Neural cell (in vitro differentiated cells): ENCODE measurements at regions not wholly inside any gene's neighbourhood (a gene's known extent, or its start where the extent isn't known, plus 50 kb on each side); places are given as distances from the start of the nearest gene placed in this dataset.

Experiments used
- H2AFZ ChIP-seq: fragments of 200-600, 300-800 bp; sonication (generic), shearing (Covaris generic); 2 replicates; pipeline ENCODE4 v1.6.0; 2014; ENCODE audit warnings: low read depth, mild to moderate bottlenecking, antibody characterized with exemption, low read length, moderate library complexity
- H3F3A ChIP-seq: fragments of 200-600 bp; shearing (Covaris generic); 2 replicates; pipeline ENCODE4 v1.6.1; 2016; ENCODE audit warnings: mild to moderate bottlenecking, moderate library complexity, mixed read lengths, antibody characterized with exemption, low read length; ENCODE audit not compliant: insufficient read depth, poor library complexity, severe bottlenecking
- H3K27ac ChIP-seq: fragments of 200-600, 300-800 bp; sonication (generic), shearing (Covaris generic); 2 replicates; pipeline ENCODE4 v1.5.1; 2014; ENCODE audit warnings: mild to moderate bottlenecking, low read length, moderate library complexity
- H3K27me3 ChIP-seq: fragments of 300-800, 200-600 bp; sonication (generic), shearing (Covaris generic); 2 replicates; pipeline ENCODE4 v1.6.0; 2014; ENCODE audit warnings: mild to moderate bottlenecking, low read depth, low read length, moderate library complexity; ENCODE audit not compliant: insufficient read depth
- H3K36me3 ChIP-seq: fragments of 300-800, 200-600 bp; sonication (generic), shearing (Covaris generic); 2 replicates; pipeline ENCODE4 v1.5.1; 2014; ENCODE audit warnings: mild to moderate bottlenecking, antibody characterized with exemption, low read length, moderate library complexity; ENCODE audit not compliant: insufficient read depth
- H3K4me2 ChIP-seq: fragments of 300-800, 200-600 bp; sonication (generic), shearing (Covaris generic); 2 replicates; pipeline ENCODE4 v1.6.0; 2014; ENCODE audit warnings: mild to moderate bottlenecking, low read length
- H3K4me3 ChIP-seq: fragments of 300-800, 200-600 bp; sonication (generic), shearing (Covaris generic); 2 replicates; pipeline ENCODE4 v1.5.1; 2014; ENCODE audit warnings: mild to moderate bottlenecking, low read length, moderate library complexity
- H3K79me2 ChIP-seq: fragments of 200-600 bp; shearing (Covaris generic); replicated peaks from 2 replicates; pipeline ENCODE4 v1.6.0; 2014; ENCODE audit warnings: mild to moderate bottlenecking, low read length, moderate library complexity; ENCODE audit not compliant: insufficient read depth
- H3K9ac ChIP-seq: fragments of 300-800, 200-600 bp; sonication (generic), shearing (Covaris generic); 2 replicates; pipeline ENCODE4 v1.6.1; 2016; ENCODE audit warnings: mild to moderate bottlenecking, low read length, mixed read lengths
- H3K9me2 ChIP-seq: fragments of 200-600 bp; shearing (Covaris generic); 2 replicates; pipeline ENCODE4 v1.6.1; 2016; ENCODE audit warnings: mild to moderate bottlenecking, low read length, mixed read lengths; ENCODE audit not compliant: insufficient read depth
- H3K9me3 ChIP-seq: fragments of 200-600, 300-800 bp; sonication (generic), shearing (Covaris generic); 2 replicates; pipeline ENCODE4 v1.6.1; 2016; ENCODE audit warnings: mild to moderate bottlenecking, mixed run types, low read length, moderate library complexity, mixed read lengths
- H4K20me1 ChIP-seq: fragments of 200-600 bp; shearing (Covaris generic); 2 replicates; pipeline ENCODE4 v1.6.1; 2016; ENCODE audit warnings: mild to moderate bottlenecking, mixed run types; ENCODE audit not compliant: insufficient read depth
- EP300 ChIP-seq: fragments of 450-650 bp; conservative IDR thresholded peaks from 2 replicates; pipeline ENCODE4 v1.6.1; 2014; ENCODE audit warnings: antibody characterized with exemption, mild to moderate bottlenecking, moderate library complexity; ENCODE audit not compliant: poor library complexity, severe bottlenecking
- EZH2 ChIP-seq: fragments of 200-600, 300-800 bp; shearing (Covaris generic), sonication (generic); IDR thresholded peaks from 2 replicates; pipeline ENCODE4 v1.6.1; 2014; ENCODE audit warnings: antibody characterized with exemption, low read length, borderline replicate concordance, mild to moderate bottlenecking; ENCODE audit not compliant: insufficient read depth, poor library complexity, severe bottlenecking
- MXI1 ChIP-seq: fragments of 450-650 bp; conservative IDR thresholded peaks from 2 replicates; pipeline ENCODE4 v1.6.1; 2014; ENCODE audit warnings: antibody characterized with exemption, mild to moderate bottlenecking; ENCODE audit not compliant: poor library complexity, severe bottlenecking
- POLR2AphosphoS5 ChIP-seq: IDR thresholded peaks from 2 replicates; pipeline ENCODE4 v1.6.1; 2012
- RAD21 ChIP-seq: fragments of 450-650 bp; conservative IDR thresholded peaks from 2 replicates; pipeline ENCODE4 v1.6.1; 2014; ENCODE audit warnings: antibody characterized with exemption, mild to moderate bottlenecking, moderate library complexity
- SMC3 ChIP-seq: fragments of 450-650 bp; conservative IDR thresholded peaks from 2 replicates; pipeline ENCODE4 v1.6.1; 2014; ENCODE audit warnings: antibody characterized with exemption, mild to moderate bottlenecking, moderate library complexity; ENCODE audit not compliant: poor library complexity
- TAF1 ChIP-seq: IDR thresholded peaks from 2 replicates; pipeline ENCODE4 v1.6.1; 2012; ENCODE audit warnings: low read depth
- TF ChIP-seq, protein P1 (sequence below): fragments of 450-650 bp; IDR thresholded peaks from 2 replicates; pipeline ENCODE4 v1.5.1; 2014; ENCODE audit warnings: antibody characterized with exemption, mild to moderate bottlenecking, moderate library complexity; ENCODE audit not compliant: poor library complexity, severe bottlenecking
- TF ChIP-seq, protein P2 (sequence below): IDR thresholded peaks from 2 replicates; pipeline ENCODE4 v1.6.1; 2012; ENCODE audit warnings: borderline replicate concordance

DNA sequence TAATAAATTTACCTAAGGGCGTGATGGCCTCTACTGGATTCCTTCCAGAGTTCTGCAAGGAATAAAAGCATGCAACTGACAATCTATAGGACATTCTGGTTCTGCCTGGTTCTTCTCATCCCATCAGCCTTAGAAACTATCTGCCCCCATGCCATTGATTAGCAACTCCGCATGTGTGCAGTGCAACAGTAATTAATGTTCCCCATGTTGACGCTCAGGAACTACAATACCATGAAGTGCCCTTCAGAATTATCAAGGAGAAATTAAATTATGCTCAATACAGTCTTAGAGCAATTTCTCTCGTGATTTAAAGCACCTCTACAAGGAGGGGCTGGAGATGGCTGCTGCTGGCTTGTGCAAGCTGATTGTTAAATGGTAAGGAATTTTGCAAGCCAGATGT, 61.7 kb upstream of the MAP4K3 start:
- H3K4me2 ChIP-seq: no peak overlapping the region
- H3K9me2 ChIP-seq: no peaks in the 10 kb centered on the region
- H3K79me2 ChIP-seq: no peaks in the 10 kb centered on the region
- no peaks in the 10 kb centered on the region for H4K20me1 ChIP-seq
- H3K9me3 ChIP-seq: no peaks in the 10 kb centered on the region
- H3F3A ChIP-seq: no peaks in the 10 kb centered on the region
- H3K27me3 ChIP-seq: no peaks in the 10 kb centered on the region
- H3K4me3 ChIP-seq: no peak overlapping the region
- H3K27ac ChIP-seq: no peak overlapping the region
- no peak overlapping the region for H3K9ac ChIP-seq
- no peak for TF ChIP-seq RAD21
- no peaks in the 10 kb centered on the region for H3K36me3 ChIP-seq
- H2AFZ ChIP-seq: no peak overlapping the region

GRCh38 chr2:39499336-39499735, 62.3 kb upstream of the MAP4K3 start:
- no peaks in the 10 kb centered on the region for H3K9me3 ChIP-seq
- no peak for TF ChIP-seq MXI1
- TF ChIP-seq, protein P1, sequence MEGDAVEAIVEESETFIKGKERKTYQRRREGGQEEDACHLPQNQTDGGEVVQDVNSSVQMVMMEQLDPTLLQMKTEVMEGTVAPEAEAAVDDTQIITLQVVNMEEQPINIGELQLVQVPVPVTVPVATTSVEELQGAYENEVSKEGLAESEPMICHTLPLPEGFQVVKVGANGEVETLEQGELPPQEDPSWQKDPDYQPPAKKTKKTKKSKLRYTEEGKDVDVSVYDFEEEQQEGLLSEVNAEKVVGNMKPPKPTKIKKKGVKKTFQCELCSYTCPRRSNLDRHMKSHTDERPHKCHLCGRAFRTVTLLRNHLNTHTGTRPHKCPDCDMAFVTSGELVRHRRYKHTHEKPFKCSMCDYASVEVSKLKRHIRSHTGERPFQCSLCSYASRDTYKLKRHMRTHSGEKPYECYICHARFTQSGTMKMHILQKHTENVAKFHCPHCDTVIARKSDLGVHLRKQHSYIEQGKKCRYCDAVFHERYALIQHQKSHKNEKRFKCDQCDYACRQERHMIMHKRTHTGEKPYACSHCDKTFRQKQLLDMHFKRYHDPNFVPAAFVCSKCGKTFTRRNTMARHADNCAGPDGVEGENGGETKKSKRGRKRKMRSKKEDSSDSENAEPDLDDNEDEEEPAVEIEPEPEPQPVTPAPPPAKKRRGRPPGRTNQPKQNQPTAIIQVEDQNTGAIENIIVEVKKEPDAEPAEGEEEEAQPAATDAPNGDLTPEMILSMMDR: no peak
- no peak for TF ChIP-seq SMC3
- TF ChIP-seq RAD21: no peak

DNA sequence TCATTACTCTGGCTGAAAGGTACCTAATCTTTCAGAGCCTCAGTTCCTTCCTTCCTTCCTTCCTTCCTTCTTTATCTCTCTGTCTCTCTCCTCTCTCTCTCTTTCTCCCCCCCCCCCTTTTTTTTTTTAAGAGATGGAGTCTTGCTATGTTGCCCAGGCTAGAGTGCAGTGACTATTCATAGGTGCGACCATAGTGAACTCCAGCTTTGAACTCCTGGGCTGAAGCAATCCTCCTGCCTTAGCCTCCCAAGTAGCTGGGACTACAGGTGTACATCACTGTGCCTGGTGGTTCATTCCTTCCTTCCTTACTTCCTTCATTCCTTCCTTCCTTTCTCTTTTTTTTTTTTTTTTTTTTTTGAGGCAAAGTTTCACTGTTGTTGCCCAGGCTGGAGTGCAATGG, 64.3 kb upstream of the MAP4K3 start:
- no peak overlapping the region for H2AFZ ChIP-seq
- H3K27me3 ChIP-seq: no peaks in the 10 kb centered on the region
- H3K4me3 ChIP-seq: no peak overlapping the region
- no peaks in the 10 kb centered on the region for H3K9me2 ChIP-seq
- H4K20me1 ChIP-seq: no peaks in the 10 kb centered on the region
- H3K4me2 ChIP-seq: no peak overlapping the region
- no peaks in the 10 kb centered on the region for H3K36me3 ChIP-seq
- H3F3A ChIP-seq: no peaks in the 10 kb centered on the region
- H3K9ac ChIP-seq: no peak overlapping the region
- H3K79me2 ChIP-seq: no peaks in the 10 kb centered on the region
- TF ChIP-seq, protein P1: no peak
- TF ChIP-seq EZH2: no peak
- H3K27ac ChIP-seq: no peak overlapping the region
- no peaks in the 10 kb centered on the region for H3K9me3 ChIP-seq

More at GRCh38 chr2:39499336-39499735, 62.3 kb upstream of the MAP4K3 start:
- H3F3A ChIP-seq: no peaks in the 10 kb centered on the region
- H3K4me3 ChIP-seq: no peak overlapping the region
- no peaks in the 10 kb centered on the region for H3K36me3 ChIP-seq
- no peak overlapping the region for H3K9ac ChIP-seq
- H3K27ac ChIP-seq: no peak overlapping the region
- no peaks in the 10 kb centered on the region for H3K27me3 ChIP-seq
- H4K20me1 ChIP-seq: no peaks in the 10 kb centered on the region
- H3K4me2 ChIP-seq: no peak overlapping the region
- H2AFZ ChIP-seq: no peak overlapping the region
- no peaks in the 10 kb centered on the region for H3K9me2 ChIP-seq
- H3K79me2 ChIP-seq: no peaks in the 10 kb centered on the region

GRCh38 chr2:39503277-39503676, 66.2 kb upstream of the MAP4K3 start:
- Histone ChIP-seq H4K20me1 (no peaks in the 10 kb centered on the region), H3K27me3 (no peaks in the 10 kb centered on the region), H3K4me3 (no peak overlapping the region), H3K4me2 (no peak overlapping the region), H3K36me3 (no peaks in the 10 kb centered on the region), H3K9me3 (no peaks in the 10 kb centered on the region), H3K79me2 (no peaks in the 10 kb centered on the region), H3K9me2 (no peaks in the 10 kb centered on the region), H2AFZ (no peak overlapping the region), H3K27ac (no peak overlapping the region), H3F3A (no peaks in the 10 kb centered on the region), H3K9ac (no peak overlapping the region)
- TF ChIP-seq EP300 (no peak), POLR2AphosphoS5 (no peak), RAD21 (no peak), TAF1 (no peak), SMC3 (no peak), MXI1 (no peak), EZH2 (no peak)
- TF ChIP-seq, protein P2, sequence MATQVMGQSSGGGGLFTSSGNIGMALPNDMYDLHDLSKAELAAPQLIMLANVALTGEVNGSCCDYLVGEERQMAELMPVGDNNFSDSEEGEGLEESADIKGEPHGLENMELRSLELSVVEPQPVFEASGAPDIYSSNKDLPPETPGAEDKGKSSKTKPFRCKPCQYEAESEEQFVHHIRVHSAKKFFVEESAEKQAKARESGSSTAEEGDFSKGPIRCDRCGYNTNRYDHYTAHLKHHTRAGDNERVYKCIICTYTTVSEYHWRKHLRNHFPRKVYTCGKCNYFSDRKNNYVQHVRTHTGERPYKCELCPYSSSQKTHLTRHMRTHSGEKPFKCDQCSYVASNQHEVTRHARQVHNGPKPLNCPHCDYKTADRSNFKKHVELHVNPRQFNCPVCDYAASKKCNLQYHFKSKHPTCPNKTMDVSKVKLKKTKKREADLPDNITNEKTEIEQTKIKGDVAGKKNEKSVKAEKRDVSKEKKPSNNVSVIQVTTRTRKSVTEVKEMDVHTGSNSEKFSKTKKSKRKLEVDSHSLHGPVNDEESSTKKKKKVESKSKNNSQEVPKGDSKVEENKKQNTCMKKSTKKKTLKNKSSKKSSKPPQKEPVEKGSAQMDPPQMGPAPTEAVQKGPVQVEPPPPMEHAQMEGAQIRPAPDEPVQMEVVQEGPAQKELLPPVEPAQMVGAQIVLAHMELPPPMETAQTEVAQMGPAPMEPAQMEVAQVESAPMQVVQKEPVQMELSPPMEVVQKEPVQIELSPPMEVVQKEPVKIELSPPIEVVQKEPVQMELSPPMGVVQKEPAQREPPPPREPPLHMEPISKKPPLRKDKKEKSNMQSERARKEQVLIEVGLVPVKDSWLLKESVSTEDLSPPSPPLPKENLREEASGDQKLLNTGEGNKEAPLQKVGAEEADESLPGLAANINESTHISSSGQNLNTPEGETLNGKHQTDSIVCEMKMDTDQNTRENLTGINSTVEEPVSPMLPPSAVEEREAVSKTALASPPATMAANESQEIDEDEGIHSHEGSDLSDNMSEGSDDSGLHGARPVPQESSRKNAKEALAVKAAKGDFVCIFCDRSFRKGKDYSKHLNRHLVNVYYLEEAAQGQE: no peak
